CD4-positive, CD25-positive, alpha-beta regulatory T cell (primary cell): ENCODE measurements at regions not wholly inside any gene's neighbourhood (a gene's known extent, or its start where the extent isn't known, plus 50 kb on each side); places are given as distances from the start of the nearest gene placed in this dataset.

ENCODE experiments used
- ATAC-seq, 2 donors: fragments of 150-1000 bp; cut with Tn5 transposase; one replicate each; pipeline ENCODE4 v1.10.0; 2021; ENCODE audit warnings: low read depth in 2 of 2, moderate number of reproducible peaks in 2 of 2, moderate library complexity in 1 of 2
- DNase-seq, 3 donors: peaks; one replicate each; pipeline versions ENCODE4 v3.0.0 to v3.0.0-alpha.2; 2012 to 2022; ENCODE audit warnings: mixed read lengths in 1 of 3
- H3K27ac ChIP-seq: one replicate; pipeline ENCODE4 v1.7.0; 2013; ENCODE audit warnings: mild to moderate bottlenecking, low read length; ENCODE audit not compliant: insufficient read depth, poor library complexity, severe bottlenecking
- H3K27me3 ChIP-seq: one replicate; pipeline ENCODE4 v1.7.0; 2013; ENCODE audit warnings: low read length; ENCODE audit not compliant: control insufficient read depth, insufficient read depth
- H3K36me3 ChIP-seq: one replicate; pipeline ENCODE4 v1.7.0; 2013; ENCODE audit warnings: mild to moderate bottlenecking, low read length, moderate library complexity; ENCODE audit not compliant: control insufficient read depth, insufficient read depth
- H3K4me1 ChIP-seq: 2 replicates; pipeline ENCODE4 v1.7.0; 2013; ENCODE audit warnings: mild to moderate bottlenecking, low read length; ENCODE audit not compliant: insufficient read depth, control insufficient read depth, poor library complexity, severe bottlenecking
- H3K4me3 ChIP-seq: one replicate; pipeline ENCODE4 v1.7.0; 2013; ENCODE audit warnings: low read depth, mild to moderate bottlenecking, low read length, moderate library complexity
- H3K9me3 ChIP-seq, 2 experiments: 1 replicate in 1 of 2; 2 replicates in 1 of 2; pipeline ENCODE4 v1.7.0; 2013; ENCODE audit warnings: low read length in 2 of 2, mild to moderate bottlenecking in 1 of 2, moderate library complexity in 1 of 2; ENCODE audit not compliant: control insufficient read depth in 2 of 2
- H3K27ac Mint-ChIP-seq, 3 donors: one replicate each; pipeline ENCODE4 v1.8.0; 2020 to 2022; ENCODE audit warnings: mild to moderate bottlenecking in 3 of 3, mixed read lengths in 3 of 3, moderate library complexity in 2 of 3
- H3K27me3 Mint-ChIP-seq: one replicate; pipeline ENCODE4 v1.8.0; 2022; ENCODE audit warnings: mild to moderate bottlenecking, mixed read lengths
- H3K36me3 Mint-ChIP-seq: one replicate; pipeline ENCODE4 v1.8.0; 2020; ENCODE audit warnings: mixed read lengths
- H3K4me1 Mint-ChIP-seq, 4 donors: one replicate each; pipeline ENCODE4 v1.8.0; 2020 to 2022; ENCODE audit warnings: mixed read lengths in 4 of 4, mild to moderate bottlenecking in 1 of 4
- H3K4me3 Mint-ChIP-seq, 4 donors: one replicate each; pipeline ENCODE4 v1.8.0; 2020 to 2022; ENCODE audit warnings: mild to moderate bottlenecking in 4 of 4, mixed read lengths in 4 of 4, moderate library complexity in 3 of 4
- H3K9me3 Mint-ChIP-seq, 7 donors: one replicate each; pipeline ENCODE4 v1.8.0; 2020 to 2022; ENCODE audit warnings: mixed read lengths in 7 of 7, mild to moderate bottlenecking in 3 of 7, moderate library complexity in 2 of 7

- H3K4me1 Mint-ChIP-seq = no peaks in the 10 kb centered on the region
- no peak overlapping the region for H3K4me3 Mint-ChIP-seq
- ATAC-seq (no peak), DNase-seq (no peak)
- peaks cover 0 to 10% (median 4%) of the 10 kb centered on the region in 7 donors for H3K9me3 Mint-ChIP-seq
- Histone ChIP-seq H3K27ac (no peak overlapping the region), H3K27me3 (no peaks in the 10 kb centered on the region), H3K4me1 (no peaks in the 10 kb centered on the region), H3K4me3 (no peak overlapping the region), H3K36me3 (no peaks in the 10 kb centered on the region), H3K9me3 (peaks cover 0 to 3% of the 10 kb centered on the region in 2 experiments)
- no peaks in the 10 kb centered on the region for H3K27me3 Mint-ChIP-seq
- H3K27ac Mint-ChIP-seq = no peak overlapping the region
- H3K36me3 Mint-ChIP-seq = no peaks in the 10 kb centered on the region
These were observed 110.2 kb upstream of the C1orf174 start for GRCh38 chr1:4010284-4010683.

- Mint-ChIP-seq H3K4me1 (no peaks in the 10 kb centered on the region), H3K27me3 (peaks cover 5% of the 10 kb centered on the region), H3K4me3 (no peak overlapping the region), H3K9me3 (peaks cover 0 to 10% (median 4%) of the 10 kb centered on the region in 7 donors), H3K27ac (no peak overlapping the region), H3K36me3 (no peaks in the 10 kb centered on the region)
- no peaks in the 10 kb centered on the region for H3K4me1 ChIP-seq
- no peaks in the 10 kb centered on the region for H3K27me3 ChIP-seq
- no peaks in the 10 kb centered on the region for H3K36me3 ChIP-seq
- ATAC-seq (no peak), DNase-seq (no peak)
- no peak overlapping the region for H3K27ac ChIP-seq
- peaks cover 0 to 3% of the 10 kb centered on the region in 2 experiments for H3K9me3 ChIP-seq
- H3K4me3 ChIP-seq = no peak overlapping the region
These were observed 110.9 kb upstream of the C1orf174 start for GRCh38 chr1:4010814-4011605.

- Mint-ChIP-seq H3K9me3 (peaks cover 0 to 2% (median 0%) of the 10 kb centered on the region in 7 donors), H3K36me3 (no peaks in the 10 kb centered on the region), H3K4me3 (no peak overlapping the region), H3K4me1 (peaks cover 0 to 3% (median 1%) of the 10 kb centered on the region in 4 donors), H3K27ac (no peak overlapping the region), H3K27me3 (peaks cover 5% of the 10 kb centered on the region)
- Histone ChIP-seq H3K9me3 (no peaks in the 10 kb centered on the region), H3K4me3 (no peak overlapping the region), H3K4me1 (no peaks in the 10 kb centered on the region), H3K27me3 (no peaks in the 10 kb centered on the region), H3K36me3 (no peaks in the 10 kb centered on the region), H3K27ac (no peak overlapping the region)
- ATAC-seq (no peak), DNase-seq (no peak)
These were observed 116.5 kb upstream of the C1orf174 start for GRCh38 chr1:4016351-4017130.

GRCh38 chr1:4017636-4018365 lies 117.7 kb upstream of the C1orf174 start:
- Histone ChIP-seq H3K36me3 (no peaks in the 10 kb centered on the region), H3K27ac (no peak overlapping the region), H3K4me3 (no peak overlapping the region), H3K9me3 (no peaks in the 10 kb centered on the region), H3K4me1 (no peaks in the 10 kb centered on the region), H3K27me3 (no peaks in the 10 kb centered on the region)
- Mint-ChIP-seq H3K36me3 (no peaks in the 10 kb centered on the region), H3K27me3 (peaks cover 5% of the 10 kb centered on the region), H3K4me3 (no peak overlapping the region), H3K27ac (no peak overlapping the region), H3K4me1 (peaks cover 0 to 3% (median 1%) of the 10 kb centered on the region in 4 donors), H3K9me3 (peaks cover 0 to 2% (median 0%) of the 10 kb centered on the region in 7 donors)
- ATAC-seq (no peak), DNase-seq (no peak)

GRCh38 chr1:4018466-4019146 lies 118.5 kb upstream of the C1orf174 start:
- Histone ChIP-seq H3K27ac (no peak overlapping the region), H3K4me1 (no peaks in the 10 kb centered on the region), H3K36me3 (no peaks in the 10 kb centered on the region), H3K4me3 (no peak overlapping the region), H3K9me3 (no peaks in the 10 kb centered on the region), H3K27me3 (no peaks in the 10 kb centered on the region)
- Mint-ChIP-seq H3K27me3 (peaks cover 5% of the 10 kb centered on the region), H3K27ac (no peak overlapping the region), H3K9me3 (peaks cover 0 to 2% (median 0%) of the 10 kb centered on the region in 7 donors), H3K4me3 (no peak overlapping the region), H3K36me3 (no peaks in the 10 kb centered on the region), H3K4me1 (peaks cover 0 to 3% (median 1%) of the 10 kb centered on the region in 4 donors)
- DNase-seq (no peak), ATAC-seq (no peak)

- Histone ChIP-seq H3K27me3 (no peaks in the 10 kb centered on the region), H3K9me3 (no peaks in the 10 kb centered on the region), H3K36me3 (no peaks in the 10 kb centered on the region), H3K4me3 (no peak overlapping the region), H3K27ac (no peak overlapping the region), H3K4me1 (no peaks in the 10 kb centered on the region)
- ATAC-seq = no peak
- H3K27me3 Mint-ChIP-seq = peaks cover 8% of the 10 kb centered on the region
- H3K4me1 Mint-ChIP-seq = peaks cover 0 to 3% (median 1%) of the 10 kb centered on the region in 4 donors
- no peaks in the 10 kb centered on the region for H3K36me3 Mint-ChIP-seq
- no peak overlapping the region for H3K27ac Mint-ChIP-seq
- no peak overlapping the region for H3K4me3 Mint-ChIP-seq
- DNase-seq = no peak
- peaks cover 0 to 2% (median 0%) of the 10 kb centered on the region in 7 donors for H3K9me3 Mint-ChIP-seq
These were observed 119.1 kb upstream of the C1orf174 start for GRCh38 chr1:4019147-4019521.

GRCh38 chr1:4019606-4020331 lies 119.7 kb upstream of the C1orf174 start:
- Histone ChIP-seq H3K9me3 (no peaks in the 10 kb centered on the region), H3K27ac (no peak overlapping the region), H3K27me3 (no peaks in the 10 kb centered on the region), H3K4me1 (no peaks in the 10 kb centered on the region), H3K36me3 (no peaks in the 10 kb centered on the region), H3K4me3 (no peak overlapping the region)
- Mint-ChIP-seq H3K27me3 (peaks cover 9% of the 10 kb centered on the region), H3K9me3 (peaks cover 0 to 2% (median 0%) of the 10 kb centered on the region in 7 donors), H3K4me1 (peaks cover 0 to 3% (median 1%) of the 10 kb centered on the region in 4 donors), H3K4me3 (no peak overlapping the region), H3K36me3 (no peaks in the 10 kb centered on the region), H3K27ac (no peak overlapping the region)
- DNase-seq = no peak
- ATAC-seq = no peak
